ENCODE measurements at regions not wholly inside any gene's neighbourhood (a gene's known extent, or its start where the extent isn't known, plus 50 kb on each side); places are given as distances from the start of the nearest gene placed in this dataset.

DNA sequence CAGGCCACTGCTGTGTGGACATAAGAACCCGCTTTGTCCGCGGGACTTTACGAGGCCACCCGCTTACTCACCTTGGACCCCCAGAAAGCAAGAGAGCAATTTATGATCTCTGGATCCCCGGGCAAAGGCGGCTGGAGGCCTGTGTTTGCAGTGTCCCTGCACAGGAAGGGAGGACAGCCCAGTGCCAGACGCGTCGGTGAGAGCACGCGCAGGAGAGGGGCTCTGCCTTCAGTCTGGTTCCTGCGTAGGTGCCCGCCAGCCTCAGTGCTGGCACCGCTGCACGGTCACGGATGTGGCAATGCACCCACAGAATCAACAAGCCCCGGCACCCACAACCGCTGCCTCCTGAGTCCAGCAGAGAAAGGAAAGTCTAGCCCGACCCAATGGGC lies 248.4 kb downstream of the C16orf95 start:
- Histone ChIP-seq H3K27ac (ENCODE audit: low read length) (no peak overlapping the region), H3K4me1 (ENCODE audit: control insufficient read depth, insufficient read depth, low read length) (no peaks in the 10 kb centered on the region), H3K4me3 (ENCODE audit: low read length) (no peak overlapping the region), H3K9me3 (ENCODE audit: control insufficient read depth, low read length) (no peaks in the 10 kb centered on the region), H3K27me3 (ENCODE audit: control insufficient read depth, insufficient read depth) (no peaks in the 10 kb centered on the region)
- DNase-seq (no peak), ATAC-seq (no peak)
- WGBS, result 91% methylated on average over 20 of the region's 20 CpGs
- intact Hi-C loops (cut with DNase I), result loop anchor here in 2 of 4 donors (5.0 to 10.0 kb wide), 2 partner anchors 206 to 209 kb away; no protein-coding TSS in a partner anchor

DNA sequence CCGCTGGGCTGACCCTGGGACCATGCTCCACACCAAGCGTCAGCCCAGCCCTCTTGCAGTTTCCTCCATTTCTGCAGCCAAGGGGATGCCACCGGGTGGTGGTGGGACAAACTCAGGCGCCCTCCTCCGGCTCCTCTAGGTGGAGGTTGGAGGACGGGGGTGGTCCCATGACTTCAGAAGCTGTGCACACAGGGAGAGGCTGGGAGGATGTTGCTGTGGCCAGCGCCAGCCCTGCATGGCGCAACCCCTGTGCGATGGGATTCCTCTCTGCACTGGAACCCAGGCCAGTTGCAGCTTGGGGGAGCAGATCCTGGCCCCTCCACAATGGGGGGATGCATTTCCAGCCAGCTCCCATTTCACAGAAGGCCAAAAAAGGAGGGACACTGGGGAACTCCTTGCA lies 246.5 kb downstream of the C16orf95 start:
- H3K27me3 ChIP-seq (ENCODE audit: control insufficient read depth, insufficient read depth), result no peaks in the 10 kb centered on the region
- 82% methylated on average over 9 of the region's 9 CpGs for WGBS

DNA sequence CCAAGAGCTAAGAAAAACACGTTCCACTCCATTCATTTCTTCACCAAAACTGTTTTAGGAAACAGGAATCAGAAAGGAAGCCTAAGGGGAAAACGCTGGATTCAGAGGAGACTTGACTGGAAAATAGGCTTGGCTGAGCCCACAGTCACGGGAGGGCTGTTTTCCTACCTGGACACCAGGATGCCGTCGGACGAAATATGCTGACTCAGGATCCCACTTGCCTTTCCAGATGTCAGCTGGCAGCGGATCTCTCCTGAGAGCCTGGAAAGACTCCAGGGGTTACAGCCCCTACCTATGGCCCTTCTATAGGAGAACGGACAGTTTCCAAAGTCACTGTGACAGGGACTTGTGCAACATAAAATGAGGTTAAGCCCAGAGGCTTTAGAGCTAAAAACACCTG lies 245.1 kb downstream of the C16orf95 start:
- DNase-seq (no peak), ATAC-seq (no peak)
- H3K4me3 ChIP-seq (ENCODE audit: low read length), result no peak overlapping the region
- intact Hi-C loops (cut with DNase I), result no loop called here
- no peaks in the 10 kb centered on the region for H3K27me3 ChIP-seq (ENCODE audit: control insufficient read depth, insufficient read depth)
- no peak overlapping the region for H3K27ac ChIP-seq (ENCODE audit: low read length)
- WGBS, result 79% methylated on average over 8 of the region's 8 CpGs
- no peaks in the 10 kb centered on the region for H3K9me3 ChIP-seq (ENCODE audit: control insufficient read depth, low read length)
- H3K4me1 ChIP-seq (ENCODE audit: control insufficient read depth, insufficient read depth, low read length), result no peaks in the 10 kb centered on the region

More for the DNA sequence above, 246.5 kb downstream of the C16orf95 start:
- Histone ChIP-seq H3K4me3 (ENCODE audit: low read length) (no peak overlapping the region), H3K9me3 (ENCODE audit: control insufficient read depth, low read length) (no peaks in the 10 kb centered on the region), H3K4me1 (ENCODE audit: control insufficient read depth, insufficient read depth, low read length) (no peaks in the 10 kb centered on the region), H3K27ac (ENCODE audit: low read length) (no peak overlapping the region)
- ATAC-seq (no peak), DNase-seq (no peak)
- intact Hi-C loops (cut with DNase I), result no loop called here

DNA sequence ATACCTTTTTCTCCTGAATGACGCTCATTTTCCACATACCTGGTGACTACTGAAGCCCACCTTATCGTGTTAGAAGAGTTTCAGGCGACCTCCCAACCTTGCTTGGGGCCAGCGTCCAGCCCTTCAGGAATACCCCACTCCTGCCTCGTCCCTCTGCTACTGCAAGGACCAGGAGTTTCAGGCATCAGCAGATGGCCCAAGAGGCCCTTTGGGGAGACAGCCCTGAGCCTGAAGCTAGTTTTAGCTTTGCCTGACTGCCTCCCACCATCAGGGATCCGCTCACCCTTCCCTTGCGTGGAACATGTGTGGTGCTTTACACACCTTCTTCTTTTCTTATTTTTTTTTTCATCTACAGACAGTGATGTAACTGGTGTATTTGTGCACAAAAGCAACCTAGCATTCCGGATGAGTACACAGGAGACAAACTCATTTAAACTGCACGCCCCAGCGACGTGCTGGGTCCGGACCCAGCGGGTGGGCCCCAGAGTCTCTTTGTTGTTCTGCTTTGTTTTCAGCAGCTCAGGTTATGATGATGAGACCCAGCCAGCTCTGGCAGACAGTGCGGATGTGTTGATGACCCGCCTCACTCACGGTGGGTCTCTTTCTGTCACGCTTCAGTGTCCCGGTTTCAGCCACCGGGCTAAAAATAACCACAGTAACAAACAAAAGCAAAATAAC lies 242.4 kb downstream of the C16orf95 start:
- intact Hi-C loops (cut with DNase I), result no loop called here
- Histone ChIP-seq H3K4me3 (ENCODE audit: low read length) (no peak overlapping the region), H3K27me3 (ENCODE audit: control insufficient read depth, insufficient read depth) (no peaks in the 10 kb centered on the region)

DNA sequence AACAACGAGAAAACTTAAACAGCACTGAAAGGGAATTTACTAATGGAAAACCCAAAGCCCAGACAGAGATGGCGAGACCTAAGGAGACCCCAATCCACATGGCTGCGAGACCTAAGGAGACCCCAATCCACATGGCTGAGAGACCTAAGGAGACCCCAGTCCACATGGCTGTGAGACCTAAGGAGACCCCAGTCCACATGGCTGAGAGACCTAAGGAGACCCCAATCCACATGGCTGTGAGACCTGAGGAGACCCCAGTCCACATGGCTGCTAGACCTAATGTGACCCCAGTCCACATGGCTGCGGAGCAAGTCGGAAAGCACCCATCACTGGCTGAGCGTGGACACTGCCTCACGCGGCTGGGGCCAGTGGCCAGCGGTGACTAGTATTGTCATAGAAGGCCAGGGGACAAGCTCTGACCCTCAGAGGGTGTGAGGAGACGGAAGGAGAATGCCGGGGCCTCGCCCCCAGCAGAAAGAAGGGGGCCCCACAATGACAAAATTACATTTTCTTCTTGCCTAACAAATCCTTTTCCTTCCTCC lies 241.8 kb downstream of the C16orf95 start:
- intact Hi-C loops (cut with DNase I), result no loop called here
- no peaks in the 10 kb centered on the region for H3K27me3 ChIP-seq (ENCODE audit: control insufficient read depth, insufficient read depth)
- H3K27ac ChIP-seq (ENCODE audit: low read length), result no peak overlapping the region
- DNase-seq (no peak), ATAC-seq (no peak)
- H3K4me1 ChIP-seq (ENCODE audit: control insufficient read depth, insufficient read depth, low read length), result no peaks in the 10 kb centered on the region
- peaks cover 2% of the 10 kb centered on the region for H3K9me3 ChIP-seq (ENCODE audit: control insufficient read depth, low read length)
- WGBS, result 91% methylated on average over 12 of the region's 12 CpGs
- H3K4me3 ChIP-seq (ENCODE audit: low read length), result no peak overlapping the region

More for the DNA sequence above, 242.4 kb downstream of the C16orf95 start:
- Histone ChIP-seq H3K27ac (ENCODE audit: low read length) (no peak overlapping the region), H3K9me3 (ENCODE audit: control insufficient read depth, low read length) (peaks cover 2% of the 10 kb centered on the region), H3K4me1 (ENCODE audit: control insufficient read depth, insufficient read depth, low read length) (no peaks in the 10 kb centered on the region)
- 78% methylated on average over 19 of the region's 19 CpGs for WGBS
- ATAC-seq (no peak), DNase-seq (no peak)

DNA sequence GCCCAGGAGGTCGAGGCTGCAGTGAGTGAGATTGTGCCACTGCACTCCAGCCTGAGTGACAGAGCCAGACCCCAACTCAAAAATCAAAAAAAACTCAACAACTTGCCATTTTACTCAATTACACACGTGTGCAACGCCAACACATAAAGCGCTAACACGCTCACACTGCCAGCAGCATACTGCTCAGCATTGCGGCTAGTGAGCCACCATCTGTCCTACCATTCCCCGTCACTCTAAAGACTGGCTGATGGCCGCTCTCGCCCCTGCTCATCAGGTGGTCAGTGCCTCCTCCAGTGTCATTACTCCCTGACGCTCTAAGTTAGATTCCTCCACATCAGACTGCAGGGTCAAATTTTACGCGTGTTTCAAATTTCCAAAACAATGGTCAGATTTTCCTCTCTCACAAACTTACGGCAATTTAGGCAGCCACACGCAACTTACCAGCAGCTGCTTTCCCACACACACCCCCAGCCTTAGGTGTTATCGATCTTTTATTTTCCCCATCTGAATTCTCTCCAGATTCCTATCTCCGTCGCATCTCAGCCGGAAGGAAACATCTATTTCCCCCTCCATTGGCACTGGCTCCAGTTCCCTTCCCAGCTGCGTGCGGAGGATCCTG lies 240.8 kb downstream of the C16orf95 start:
- no peak for ATAC-seq
- intact Hi-C loops (cut with DNase I), result no loop called here
- H3K27ac ChIP-seq (ENCODE audit: low read length), result no peak overlapping the region
- H3K9me3 ChIP-seq (ENCODE audit: control insufficient read depth, low read length), result peaks cover 2% of the 10 kb centered on the region
- 83% methylated on average over 20 of the region's 20 CpGs for whole genome bisulfite sequencing
- no peak overlapping the region for H3K4me3 ChIP-seq (ENCODE audit: low read length)
- no peaks in the 10 kb centered on the region for H3K4me1 ChIP-seq (ENCODE audit: control insufficient read depth, insufficient read depth, low read length)
- DNase-seq, result no peak
- no peaks in the 10 kb centered on the region for H3K27me3 ChIP-seq (ENCODE audit: control insufficient read depth, insufficient read depth)

DNA sequence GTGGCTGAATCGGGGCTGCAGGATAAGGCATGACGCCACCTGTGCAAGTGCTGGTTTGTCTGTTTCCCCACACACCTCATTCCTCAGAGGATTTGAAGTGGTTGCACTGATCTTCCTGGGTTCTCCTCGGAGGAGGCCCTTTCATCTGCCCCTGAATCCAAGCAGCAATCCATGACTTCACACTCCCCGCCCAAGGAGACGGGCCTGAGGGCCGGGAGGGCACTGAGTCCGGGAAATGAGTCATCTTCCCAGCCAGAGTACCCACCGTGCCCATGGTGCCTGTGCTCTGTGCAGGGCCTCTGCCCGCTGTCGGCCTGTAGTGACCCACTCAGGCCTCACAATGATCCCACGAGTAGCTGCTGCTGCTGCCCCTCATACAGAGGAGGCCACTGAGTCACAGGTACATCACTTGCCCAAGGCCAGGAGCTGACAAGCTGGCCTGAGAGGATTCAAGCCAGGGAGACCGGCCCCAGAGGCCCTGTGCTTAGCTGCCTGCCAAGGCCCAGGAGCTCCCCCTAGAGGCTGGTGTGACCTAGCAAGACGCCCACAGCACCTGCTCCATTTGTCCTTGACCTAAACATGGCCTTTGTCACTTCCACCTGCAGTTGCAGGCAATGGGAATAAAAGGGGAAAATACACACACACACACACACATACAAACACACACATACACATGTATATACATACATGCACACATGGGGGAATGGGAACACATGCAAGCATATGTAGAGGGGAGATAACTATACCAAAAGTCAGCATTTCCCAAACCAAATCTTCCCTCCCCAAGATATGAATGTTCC lies 240.0 kb downstream of the C16orf95 start:
- Histone ChIP-seq H3K9me3 (ENCODE audit: control insufficient read depth, low read length) (peaks cover 4% of the 10 kb centered on the region), H3K4me3 (ENCODE audit: low read length) (no peak overlapping the region), H3K4me1 (ENCODE audit: control insufficient read depth, insufficient read depth, low read length) (no peaks in the 10 kb centered on the region), H3K27ac (ENCODE audit: low read length) (no peak overlapping the region), H3K27me3 (ENCODE audit: control insufficient read depth, insufficient read depth) (no peaks in the 10 kb centered on the region)
- ATAC-seq, result peak in 1 of 2 donors; percentile 51
- intact Hi-C loops (cut with DNase I), result no loop called here
- DNase-seq, result peak in 1 of 3 donors; percentile 79
- WGBS, result 57% methylated on average over 13 of the region's 13 CpGs

DNA sequence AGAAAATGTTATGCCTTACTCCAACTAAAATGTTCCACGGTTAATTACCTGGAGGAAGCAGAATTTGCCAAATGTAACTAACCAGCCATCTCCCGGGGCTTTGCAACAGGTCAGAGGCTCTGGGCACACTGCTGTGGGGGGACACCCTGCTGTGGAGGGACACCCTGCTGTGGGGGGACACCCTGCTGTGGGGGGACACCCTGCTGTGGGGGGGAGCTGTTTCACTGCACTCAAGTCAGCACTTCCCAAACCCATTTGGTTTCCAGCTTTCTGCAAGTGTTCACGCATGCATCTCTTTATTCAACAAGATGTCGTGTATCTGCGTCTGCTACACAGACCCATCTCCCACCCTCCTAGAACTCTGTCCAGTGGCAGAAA lies 239.5 kb downstream of the C16orf95 start:
- no peaks in the 10 kb centered on the region for H3K4me1 ChIP-seq (ENCODE audit: control insufficient read depth, insufficient read depth, low read length)
- intact Hi-C loops (cut with DNase I), result no loop called here
- 86% methylated on average over 5 of the region's 5 CpGs for WGBS

DNA sequence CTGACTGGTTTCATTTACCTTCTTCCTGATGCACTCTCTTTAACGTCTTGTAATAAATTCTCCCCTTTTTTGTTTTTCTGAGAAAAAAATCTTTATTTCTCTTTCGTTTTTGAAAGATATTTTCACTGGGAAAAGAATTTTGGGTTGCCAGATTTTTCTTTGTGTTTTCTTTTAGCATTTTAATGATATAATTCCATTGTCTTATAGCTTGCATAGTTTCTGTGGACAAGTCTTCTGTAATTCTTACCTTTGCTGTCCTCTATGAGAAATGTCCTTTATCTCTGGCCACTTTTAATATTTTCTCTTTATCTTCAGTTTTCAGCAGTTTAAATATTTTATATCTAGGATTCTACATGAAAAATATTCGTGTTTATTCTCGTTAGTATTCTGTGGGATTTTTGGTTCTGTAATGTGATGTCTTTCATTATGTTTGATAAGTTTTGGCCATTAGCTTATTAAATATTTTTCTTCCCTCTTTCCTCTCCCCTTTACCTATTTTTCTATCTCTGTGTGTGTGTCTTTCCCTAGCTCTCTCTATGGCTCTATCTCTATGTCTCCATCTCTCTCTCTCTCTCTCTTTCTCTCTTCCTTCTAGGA lies 236.5 kb downstream of the C16orf95 start:
- Histone ChIP-seq H3K27ac (ENCODE audit: low read length) (no peak overlapping the region), H3K27me3 (ENCODE audit: control insufficient read depth, insufficient read depth) (no peaks in the 10 kb centered on the region), H3K4me3 (ENCODE audit: low read length) (no peak overlapping the region), H3K4me1 (ENCODE audit: control insufficient read depth, insufficient read depth, low read length) (no peaks in the 10 kb centered on the region), H3K9me3 (ENCODE audit: control insufficient read depth, low read length) (peaks cover 6% of the 10 kb centered on the region)
- WGBS, result 78% methylated on average over 4 of the region's 4 CpGs
- ATAC-seq, result no peak
- intact Hi-C loops (cut with DNase I), result no loop called here
- no peak for DNase-seq

More for the DNA sequence above, 239.5 kb downstream of the C16orf95 start:
- no peak for ATAC-seq
- Histone ChIP-seq H3K27me3 (ENCODE audit: control insufficient read depth, insufficient read depth) (no peaks in the 10 kb centered on the region), H3K27ac (ENCODE audit: low read length) (no peak overlapping the region), H3K9me3 (ENCODE audit: control insufficient read depth, low read length) (peaks cover 6% of the 10 kb centered on the region), H3K4me3 (ENCODE audit: low read length) (no peak overlapping the region)
- DNase-seq, result no peak

DNA sequence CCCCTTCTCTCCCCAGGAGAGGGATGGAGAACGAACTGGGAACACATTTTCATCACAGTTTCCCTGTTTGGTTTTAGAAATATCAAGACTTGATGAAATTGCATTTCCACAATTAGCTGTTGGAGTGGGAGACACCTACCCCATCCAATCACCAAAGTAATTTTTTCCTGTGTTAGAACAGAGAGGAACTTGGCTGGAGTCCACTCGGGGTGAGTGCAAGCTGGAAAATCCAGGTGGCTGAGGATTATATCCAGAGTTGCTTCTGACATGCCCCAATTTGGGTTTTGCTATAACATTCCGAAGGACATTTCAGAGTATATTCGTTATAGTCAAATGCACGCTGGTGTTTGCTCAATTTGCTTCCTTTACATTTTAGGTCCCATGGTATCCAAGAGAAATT lies 231.8 kb downstream of the C16orf95 start:
- H3K27ac ChIP-seq (ENCODE audit: low read length), result no peak overlapping the region
- intact Hi-C loops (cut with DNase I), result no loop called here
- 74% methylated on average over 5 of the region's 5 CpGs for WGBS
- H3K9me3 ChIP-seq (ENCODE audit: control insufficient read depth, low read length), result peaks cover 4% of the 10 kb centered on the region
- DNase-seq, result no peak
- no peaks in the 10 kb centered on the region for H3K27me3 ChIP-seq (ENCODE audit: control insufficient read depth, insufficient read depth)
- no peaks in the 10 kb centered on the region for H3K4me1 ChIP-seq (ENCODE audit: control insufficient read depth, insufficient read depth, low read length)
- ATAC-seq, result no peak
- no peak overlapping the region for H3K4me3 ChIP-seq (ENCODE audit: low read length)

DNA sequence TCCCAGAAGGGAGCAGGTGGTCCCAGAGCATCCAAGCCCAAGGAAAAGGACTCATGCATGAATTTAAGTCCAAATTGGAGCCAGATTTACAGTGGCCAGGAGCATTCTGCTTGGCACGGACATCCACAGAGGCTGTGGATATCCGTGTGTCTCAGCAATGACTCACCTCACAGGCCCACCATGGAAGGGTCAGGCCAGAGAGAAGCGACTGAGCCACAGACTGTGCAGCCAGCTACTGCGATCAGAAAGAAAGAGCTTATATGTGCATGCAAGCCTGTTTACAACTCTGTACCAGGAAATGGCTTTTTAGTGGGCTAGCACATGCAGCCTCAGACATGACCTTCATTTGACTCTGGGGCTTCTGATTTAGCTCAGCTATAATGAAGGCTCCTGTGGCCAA lies 231.0 kb downstream of the C16orf95 start:
- intact Hi-C loops (cut with DNase I), result no loop called here
- no peak overlapping the region for H3K4me3 ChIP-seq (ENCODE audit: low read length)
- ATAC-seq (no peak), DNase-seq (no peak)
- no peaks in the 10 kb centered on the region for H3K27me3 ChIP-seq (ENCODE audit: control insufficient read depth, insufficient read depth)
- no peaks in the 10 kb centered on the region for H3K4me1 ChIP-seq (ENCODE audit: control insufficient read depth, insufficient read depth, low read length)
- no peak overlapping the region for H3K27ac ChIP-seq (ENCODE audit: low read length)
- WGBS, result 80% methylated on average over 4 of the region's 4 CpGs
- H3K9me3 ChIP-seq (ENCODE audit: control insufficient read depth, low read length), result peaks cover 4% of the 10 kb centered on the region

Data from right cardiac atrium (tissue), 5 donors.